ENCODE measurements at regions not wholly inside any gene's neighbourhood (a gene's known extent, or its start where the extent isn't known, plus 50 kb on each side); places are given as distances from the start of the nearest gene placed in this dataset.

GRCh38 chr6:14776307-14776706 is 469.6 kb upstream of the JARID2 start:
- no peak for TF ChIP-seq GATA3 (IDR thresholded peaks at IDR 0.05; ENCODE audit: low read depth, low read length)
- no peak for TF ChIP-seq GATA2 (IDR thresholded peaks at IDR 0.05; ENCODE audit: low read depth, low read length)
